22Rv1 (cell line): ENCODE measurements at regions not wholly inside any gene's neighbourhood (a gene's known extent, or its start where the extent isn't known, plus 50 kb on each side); places are given as distances from the start of the nearest gene placed in this dataset.

ENCODE experiments used
- ZFX ChIP-seq: fragments of 450-650 bp; IDR thresholded peaks from 2 replicates; pipeline ENCODE4 v1.6.1; 2017; ENCODE audit warnings: antibody characterized with exemption, borderline replicate concordance
- TF ChIP-seq, protein P1 (sequence below): fragments of 450-650 bp; IDR thresholded peaks from 2 replicates; pipeline ENCODE4 v1.5.1; 2017; ENCODE audit warnings: mild to moderate bottlenecking

GRCh38 chr3:193801097-193801496, 208.1 kb downstream of the OPA1 start:
- TF ChIP-seq, protein P1, sequence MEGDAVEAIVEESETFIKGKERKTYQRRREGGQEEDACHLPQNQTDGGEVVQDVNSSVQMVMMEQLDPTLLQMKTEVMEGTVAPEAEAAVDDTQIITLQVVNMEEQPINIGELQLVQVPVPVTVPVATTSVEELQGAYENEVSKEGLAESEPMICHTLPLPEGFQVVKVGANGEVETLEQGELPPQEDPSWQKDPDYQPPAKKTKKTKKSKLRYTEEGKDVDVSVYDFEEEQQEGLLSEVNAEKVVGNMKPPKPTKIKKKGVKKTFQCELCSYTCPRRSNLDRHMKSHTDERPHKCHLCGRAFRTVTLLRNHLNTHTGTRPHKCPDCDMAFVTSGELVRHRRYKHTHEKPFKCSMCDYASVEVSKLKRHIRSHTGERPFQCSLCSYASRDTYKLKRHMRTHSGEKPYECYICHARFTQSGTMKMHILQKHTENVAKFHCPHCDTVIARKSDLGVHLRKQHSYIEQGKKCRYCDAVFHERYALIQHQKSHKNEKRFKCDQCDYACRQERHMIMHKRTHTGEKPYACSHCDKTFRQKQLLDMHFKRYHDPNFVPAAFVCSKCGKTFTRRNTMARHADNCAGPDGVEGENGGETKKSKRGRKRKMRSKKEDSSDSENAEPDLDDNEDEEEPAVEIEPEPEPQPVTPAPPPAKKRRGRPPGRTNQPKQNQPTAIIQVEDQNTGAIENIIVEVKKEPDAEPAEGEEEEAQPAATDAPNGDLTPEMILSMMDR = no peak
- TF ChIP-seq ZFX = no peak
